ENCODE measurements at regions not wholly inside any gene's neighbourhood (a gene's known extent, or its start where the extent isn't known, plus 50 kb on each side); places are given as distances from the start of the nearest gene placed in this dataset.

GRCh38 chr1:168921629-168922028 is 184.9 kb upstream of the ATP1B1 start:
- DNase-seq: no peak

GRCh38 chr1:168923521-168924136 is 182.9 kb upstream of the ATP1B1 start:
- no peak for DNase-seq

DNA sequence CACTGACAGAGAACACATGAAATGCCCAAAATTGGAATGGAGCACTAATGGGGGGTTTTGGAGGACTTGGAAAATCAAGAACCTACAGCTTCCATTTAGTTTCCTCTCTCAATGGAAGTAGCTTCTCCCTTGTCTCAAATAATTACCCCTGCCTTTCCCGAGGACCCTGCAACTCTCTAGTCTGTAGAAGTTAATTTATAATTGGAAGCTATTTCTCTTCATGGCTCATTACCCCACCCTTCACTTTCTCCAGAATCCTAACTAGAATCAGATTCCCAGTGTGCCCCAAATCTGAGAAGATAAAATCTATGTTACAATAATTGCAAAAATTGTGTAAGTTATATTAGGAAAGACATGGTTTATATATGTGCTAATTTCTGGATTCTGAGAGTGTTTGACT is 181.5 kb upstream of the ATP1B1 start:
- no peak for DNase-seq

GRCh38 chr1:168926236-168926635 is 180.3 kb upstream of the ATP1B1 start:
- DNase-seq: no peak

DNA sequence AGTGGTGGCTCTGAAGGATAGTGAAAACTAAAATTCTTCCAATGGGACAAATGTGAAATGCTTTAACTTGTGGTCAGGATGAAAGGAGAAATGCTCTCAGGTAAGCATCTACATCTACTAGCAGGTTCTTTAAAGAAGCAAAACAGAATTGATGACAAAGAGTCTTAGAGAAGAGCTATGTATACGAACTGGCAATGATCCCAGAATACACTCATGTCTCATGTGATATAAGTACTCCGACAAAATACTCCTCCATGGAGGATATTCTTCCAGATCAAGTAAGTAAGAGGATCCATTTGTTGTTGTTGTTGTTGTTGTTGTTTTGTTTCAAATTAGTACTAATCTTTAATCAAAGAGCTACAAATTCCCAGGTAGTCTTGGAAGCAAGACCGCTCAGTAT is 174.0 kb upstream of the ATP1B1 start:
- DNase-seq: no peak

- DNase-seq: no peak
These were observed 173.2 kb upstream of the ATP1B1 start for GRCh38 chr1:168933141-168933805.

- DNase-seq: no peak
These were observed 167.2 kb upstream of the ATP1B1 start for GRCh38 chr1:168939110-168939946.

GRCh38 chr1:168939947-168940223 is 166.6 kb upstream of the ATP1B1 start:
- no peak for DNase-seq

GRCh38 chr1:168941640-168942039 is 164.8 kb upstream of the ATP1B1 start:
- no peak for DNase-seq

DNA sequence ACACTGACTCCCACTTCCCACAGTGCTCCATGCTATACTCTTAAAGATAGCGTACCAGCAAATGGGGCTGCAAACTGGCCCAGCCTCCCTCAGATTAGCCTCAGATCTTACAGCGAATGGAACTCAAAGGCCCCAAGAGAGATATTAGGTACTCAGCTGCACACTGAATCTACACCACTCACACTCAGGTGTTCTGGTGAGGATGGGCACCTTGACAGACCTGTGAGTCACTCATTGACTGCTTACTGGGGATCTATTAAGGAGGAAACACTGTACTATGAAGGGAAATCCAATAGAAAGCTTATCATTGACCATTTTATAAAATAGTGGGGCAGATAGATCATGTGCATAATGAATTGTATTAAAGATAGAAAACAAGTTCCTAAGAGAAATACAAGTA is 164.3 kb upstream of the ATP1B1 start:
- no peak for DNase-seq

DNA sequence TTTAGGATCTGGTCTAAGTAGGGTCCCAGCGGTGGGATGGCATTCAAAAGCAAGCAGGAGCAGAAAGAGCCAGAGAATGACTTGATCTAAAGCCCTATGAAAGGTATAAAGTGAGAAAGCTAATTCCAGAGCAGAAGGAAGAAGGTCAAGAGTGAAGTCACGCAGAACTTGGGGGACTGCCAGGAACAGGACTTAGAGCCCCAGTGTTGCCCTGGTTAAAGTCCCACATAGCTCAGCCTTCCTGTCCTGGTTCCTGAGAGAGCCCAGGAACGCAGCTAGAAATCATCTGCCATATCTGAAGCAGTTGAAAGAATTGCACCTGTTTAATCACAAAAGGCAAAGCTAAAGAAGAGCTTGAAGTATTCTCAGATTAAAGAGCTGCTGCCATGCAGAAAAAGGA is 160.6 kb upstream of the ATP1B1 start:
- DNase-seq: no peak

GRCh38 chr1:168947041-168947440 is 159.4 kb upstream of the ATP1B1 start:
- DNase-seq: no peak

DNA sequence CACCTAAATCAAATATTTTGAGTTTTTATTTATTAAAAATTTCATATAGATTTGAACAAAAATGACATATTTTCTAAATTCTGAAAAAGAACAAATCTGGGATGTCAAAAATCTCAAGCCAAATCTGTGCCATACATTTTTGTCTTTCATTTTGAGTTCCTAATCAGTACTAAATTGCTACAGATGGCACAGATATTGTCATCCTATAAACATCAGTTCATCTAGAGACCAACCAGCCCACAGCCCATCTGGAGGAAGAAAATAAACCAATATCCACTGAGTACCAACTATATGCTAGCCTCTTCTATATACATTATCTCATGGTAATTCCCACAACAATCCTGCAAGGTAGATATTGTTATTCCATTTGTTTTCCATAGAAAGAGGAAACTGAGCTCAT is 156.8 kb upstream of the ATP1B1 start:
- DNase-seq: no peak

DNA sequence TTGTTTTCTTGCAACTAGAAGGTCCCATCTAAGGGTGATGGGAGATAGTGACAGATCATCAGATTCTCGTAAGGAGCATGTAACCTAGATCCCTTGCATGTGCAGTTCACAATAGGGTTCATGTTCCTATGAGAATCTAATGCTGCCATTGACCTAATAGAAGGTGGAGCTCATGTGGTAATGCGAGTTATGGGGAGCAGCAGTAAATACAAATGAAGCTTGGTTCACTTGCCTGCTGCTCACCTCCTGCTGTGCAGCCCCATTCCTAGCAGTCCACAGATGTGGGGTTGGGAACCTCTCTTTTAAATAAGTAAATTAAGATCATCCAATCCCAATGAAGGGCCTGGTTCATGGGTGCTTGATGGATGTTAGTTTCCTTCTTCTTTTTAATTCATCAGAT is 148.7 kb upstream of the ATP1B1 start:
- no peak for DNase-seq

GRCh38 chr1:168958562-168959289 is 147.8 kb upstream of the ATP1B1 start:
- no peak for DNase-seq

- no peak for DNase-seq
These were observed 147.1 kb upstream of the ATP1B1 start for GRCh38 chr1:168959382-168959781.

DNA sequence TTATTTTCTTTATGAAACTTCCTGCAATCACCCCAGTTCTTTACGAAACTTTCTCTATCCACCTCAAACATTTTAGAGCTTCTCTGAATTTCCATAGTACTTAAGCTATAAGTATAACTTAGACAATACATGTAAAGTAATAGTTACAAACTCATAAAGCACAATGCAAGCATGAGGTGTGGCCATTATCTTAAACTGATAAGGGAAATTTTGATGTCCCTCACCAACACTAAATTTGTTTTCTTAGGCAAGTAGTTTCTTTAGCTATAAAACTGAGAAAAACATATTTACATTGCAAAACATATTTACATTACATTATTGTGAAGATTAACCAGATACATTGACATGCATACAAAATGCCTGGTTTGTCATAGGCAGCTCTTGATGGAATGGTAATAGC is 146.4 kb upstream of the ATP1B1 start:
- DNase-seq: no peak

GRCh38 chr1:168960595-168960994 is 145.9 kb upstream of the ATP1B1 start:
- DNase-seq: no peak

GRCh38 chr1:168963601-168964000 is 142.9 kb upstream of the ATP1B1 start:
- DNase-seq: no peak

DNA sequence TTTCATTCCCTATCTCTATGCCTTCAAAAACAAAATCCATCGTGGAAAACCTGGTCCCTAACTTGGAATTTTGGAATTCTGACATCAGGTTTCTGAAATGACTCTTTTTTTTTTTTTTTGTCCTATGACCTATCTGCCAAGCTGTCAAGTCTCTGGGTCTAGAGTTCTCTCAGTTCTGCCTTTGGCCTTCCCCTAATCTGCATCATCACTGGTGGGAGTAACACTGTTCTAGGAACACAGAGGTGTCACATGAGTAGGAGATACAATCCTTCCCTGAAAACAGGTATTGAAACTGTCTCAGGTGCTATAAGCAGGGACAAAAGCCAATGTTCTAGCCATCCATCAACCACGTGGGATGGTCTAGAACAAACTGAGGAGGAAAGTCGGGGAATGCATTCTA is 142.0 kb upstream of the ATP1B1 start:
- no peak for DNase-seq

GRCh38 chr1:168966217-168966616 is 140.3 kb upstream of the ATP1B1 start:
- DNase-seq: no peak

GRCh38 chr1:168966636-168967035 is 139.9 kb upstream of the ATP1B1 start:
- no peak for DNase-seq

- DNase-seq: no peak
These were observed 135.4 kb upstream of the ATP1B1 start for GRCh38 chr1:168970926-168971659.
